ENCODE measurements at regions not wholly inside any gene's neighbourhood (a gene's known extent, or its start where the extent isn't known, plus 50 kb on each side); places are given as distances from the start of the nearest gene placed in this dataset.

- H3K4me3 ChIP-seq (ENCODE audit: low read depth, low read length) = no peak overlapping the region
- no peak for TF ChIP-seq CTCF (IDR thresholded peaks at IDR 0.05; ENCODE audit: low read depth, low read length)
Measured at GRCh38 chr2:48250943-48251342, 63.5 kb upstream of the FOXN2 start.

GRCh38 chr2:48251437-48252148 is 62.9 kb upstream of the FOXN2 start:
- no peak overlapping the region for H3K4me3 ChIP-seq (ENCODE audit: low read depth, low read length)
- no peak for TF ChIP-seq CTCF (IDR thresholded peaks at IDR 0.05; ENCODE audit: low read depth, low read length)

- no peak for TF ChIP-seq CTCF (IDR thresholded peaks at IDR 0.05; ENCODE audit: low read depth, low read length)
Measured at GRCh38 chr2:48253301-48253700, 61.2 kb upstream of the FOXN2 start.

GRCh38 chr2:48254839-48255238 is 59.6 kb upstream of the FOXN2 start:
- TF ChIP-seq CTCF (IDR thresholded peaks at IDR 0.05; ENCODE audit: low read depth, low read length) = no peak

More at GRCh38 chr2:48253301-48253700, 61.2 kb upstream of the FOXN2 start:
- H3K4me3 ChIP-seq (ENCODE audit: low read depth, low read length) = no peak overlapping the region

GRCh38 chr2:48257456-48257855 is 57.0 kb upstream of the FOXN2 start:
- TF ChIP-seq CTCF (IDR thresholded peaks at IDR 0.05; ENCODE audit: low read depth, low read length) = no peak
- H3K4me3 ChIP-seq (ENCODE audit: low read depth, low read length) = no peak overlapping the region

More at GRCh38 chr2:48254839-48255238, 59.6 kb upstream of the FOXN2 start:
- no peak overlapping the region for H3K4me3 ChIP-seq (ENCODE audit: low read depth, low read length)

- no peak overlapping the region for H3K4me3 ChIP-seq (ENCODE audit: low read depth, low read length)
- TF ChIP-seq CTCF (IDR thresholded peaks at IDR 0.05; ENCODE audit: low read depth, low read length) = no peak
Measured at GRCh38 chr2:48258481-48259149, 55.9 kb upstream of the FOXN2 start.

- TF ChIP-seq CTCF (IDR thresholded peaks at IDR 0.05; ENCODE audit: low read depth, low read length) = no peak
- no peak overlapping the region for H3K4me3 ChIP-seq (ENCODE audit: low read depth, low read length)
Measured at GRCh38 chr2:48259811-48260210, 54.7 kb upstream of the FOXN2 start.

Measured in WI38 (cell line).